IMR-90 (cell line): ENCODE measurements at regions not wholly inside any gene's neighbourhood (a gene's known extent, or its start where the extent isn't known, plus 50 kb on each side); places are given as distances from the start of the nearest gene placed in this dataset.

Source experiments
- ATAC-seq: fragments of 200-7000 bp; cut with Tn5 transposase; 2 replicates; pipeline ENCODE4 v1.9.1; 2020; ENCODE audit warnings: low read depth, mild to moderate bottlenecking, moderate library complexity
- BruUV-seq: library from RNA; stranded (reverse); fragments of 400-500 nt; replicated peaks from 2 replicates; lab custom pipeline; 2021; lab: Mats Ljungman, UMichigan
- CTCF ChIA-PET: fragments of 300-600 bp; formaldehyde crosslinking; extraction: SDS; loops from one replicate; lab custom pipeline; 2021; ENCODE audit warnings: antibody characterized with exemption; lab: Yijun Ruan, JAX
- POLR2A ChIA-PET: fragments of 300-600 bp; sonication (Branson Sonifier 250); formaldehyde crosslinking; loops from one replicate; lab custom pipeline; 2022; ENCODE audit warnings: antibody characterized with exemption; ENCODE audit not compliant: unreplicated experiment; lab: Charles Lee
- DNase-seq: peaks from one replicate; pipeline ENCODE4 v3.0.0; 2013
- H2AFZ ChIP-seq: replicated peaks from 2 replicates; pipeline ENCODE3; 2013; ENCODE audit warnings: low read length, mild to moderate bottlenecking; ENCODE audit not compliant: poor library complexity
- H2AK5ac ChIP-seq: 2 replicates; pipeline ENCODE4 v1.6.1; 2013; ENCODE audit warnings: low read depth, low read length, inconsistent platforms
- H2AK9ac ChIP-seq: replicated peaks from 2 replicates; pipeline ENCODE3; 2013; ENCODE audit warnings: mild to moderate bottlenecking, low read depth, low read length, moderate library complexity; ENCODE audit not compliant: poor library complexity
- H2BK120ac ChIP-seq: 2 replicates; pipeline ENCODE4 v1.6.1; 2013; ENCODE audit warnings: low read depth, low read length, inconsistent platforms
- H2BK15ac ChIP-seq: 3 replicates; pipeline ENCODE4 v1.6.1; 2013; ENCODE audit warnings: low read depth, low read length, inconsistent platforms
- H2BK20ac ChIP-seq: 2 replicates; pipeline ENCODE4 v1.6.1; 2013; ENCODE audit warnings: low read depth, mild to moderate bottlenecking, inconsistent platforms, low read length, moderate library complexity
- H2BK5ac ChIP-seq: 2 replicates; pipeline ENCODE4 v1.6.1; 2013; ENCODE audit warnings: mild to moderate bottlenecking, low read depth, low read length, inconsistent platforms; ENCODE audit not compliant: poor library complexity, severe bottlenecking
- H3K14ac ChIP-seq: replicated peaks from 2 replicates; pipeline ENCODE4 v1.6.1; 2013; ENCODE audit warnings: low read depth, low read length, inconsistent platforms
- H3K18ac ChIP-seq: 2 replicates; pipeline ENCODE4 v1.6.1; 2013; ENCODE audit warnings: low read depth, low read length, control low read depth
- H3K23ac ChIP-seq: 2 replicates; pipeline ENCODE4 v1.6.1; 2013; ENCODE audit warnings: low read depth, low read length, inconsistent platforms
- H3K27ac ChIP-seq: 2 replicates; pipeline ENCODE4 v1.5.1; 2013; ENCODE audit warnings: mild to moderate bottlenecking, control low read depth, low read length; ENCODE audit not compliant: insufficient read depth
- H3K27me3 ChIP-seq: 2 replicates; pipeline ENCODE4 v1.6.1; 2013; ENCODE audit warnings: low read length; ENCODE audit not compliant: control insufficient read depth, insufficient read depth
- H3K36me3 ChIP-seq: 2 replicates; pipeline ENCODE4 v1.6.1; 2013; ENCODE audit warnings: low read length, mixed read lengths; ENCODE audit not compliant: control insufficient read depth, insufficient read depth
- H3K4ac ChIP-seq: 2 replicates; pipeline ENCODE4 v1.6.1; 2013; ENCODE audit warnings: low read depth, low read length, inconsistent platforms
- H3K4me1 ChIP-seq: 2 replicates; pipeline ENCODE4 v1.6.1; 2013; ENCODE audit warnings: low read length, mixed read lengths; ENCODE audit not compliant: control insufficient read depth, insufficient read depth
- H3K4me2 ChIP-seq: 2 replicates; pipeline ENCODE4 v1.6.1; 2013; ENCODE audit warnings: low read depth, mild to moderate bottlenecking, control low read depth, low read length, moderate library complexity
- H3K4me3 ChIP-seq: 2 replicates; pipeline ENCODE4 v1.5.1; 2013; ENCODE audit warnings: low read depth, mild to moderate bottlenecking, control low read depth, low read length, moderate library complexity; ENCODE audit not compliant: insufficient read depth
- H3K56ac ChIP-seq: 2 replicates; pipeline ENCODE4 v1.6.1; 2013; ENCODE audit warnings: low read length, inconsistent platforms; ENCODE audit not compliant: insufficient read depth; ENCODE audit errors: extremely low read depth
- H3K79me1 ChIP-seq, 2 experiments: 2 replicates each; pipeline ENCODE4 v1.6.1; 2013; ENCODE audit warnings: low read length in 2 of 2, inconsistent platforms in 1 of 2, low read depth in 1 of 2
- H3K9ac ChIP-seq: 2 replicates; pipeline ENCODE4 v1.6.1; 2013; ENCODE audit warnings: low read depth, low read length, control low read depth
- H3K9me1 ChIP-seq: 2 replicates; pipeline ENCODE4 v1.6.1; 2013; ENCODE audit warnings: low read length, inconsistent platforms; ENCODE audit not compliant: insufficient read depth
- H3K9me3 ChIP-seq: 2 replicates; pipeline ENCODE4 v1.6.1; 2013; ENCODE audit warnings: low read length; ENCODE audit not compliant: control insufficient read depth, insufficient read depth
- H4K20me1 ChIP-seq: 2 replicates; pipeline ENCODE4 v1.6.1; 2013; ENCODE audit warnings: low read length, inconsistent platforms; ENCODE audit not compliant: insufficient read depth
- H4K5ac ChIP-seq: 2 replicates; pipeline ENCODE4 v1.6.1; 2013; ENCODE audit warnings: mild to moderate bottlenecking, low read depth, low read length, control low read depth
- H4K8ac ChIP-seq, 2 experiments: 2 replicates each; pipeline ENCODE4 v1.6.1; 2013; ENCODE audit warnings: low read depth in 2 of 2, low read length in 2 of 2, control low read depth in 1 of 2, inconsistent platforms in 1 of 2
- H4K91ac ChIP-seq: 2 replicates; pipeline ENCODE4 v1.6.1; 2013; ENCODE audit warnings: low read depth, low read length, inconsistent platforms; ENCODE audit not compliant: insufficient read depth
- BHLHE40 ChIP-seq: fragments of 150-350 bp; IDR thresholded peaks from 2 replicates; pipeline ENCODE4 v1.6.1; 2016; ENCODE audit warnings: mild to moderate bottlenecking, low read depth, low read length
- CEBPB ChIP-seq: IDR thresholded peaks from 2 replicates; pipeline ENCODE4 v1.6.1; 2012; ENCODE audit warnings: low read depth, low read length, improper control_type of control experiment
- CHD1 ChIP-seq: IDR thresholded peaks from 2 replicates; pipeline ENCODE4 v1.6.1; 2012; ENCODE audit warnings: low read depth, low read length, improper control_type of control experiment
- MAFK ChIP-seq: IDR thresholded peaks from 2 replicates; pipeline ENCODE4 v1.6.1; 2012; ENCODE audit warnings: low read depth, low read length, improper control_type of control experiment
- MAZ ChIP-seq: IDR thresholded peaks from 2 replicates; pipeline ENCODE4 v1.6.1; 2012; ENCODE audit warnings: low read depth, mild to moderate bottlenecking, low read length, improper control_type of control experiment, moderate library complexity, borderline replicate concordance
- MXI1 ChIP-seq: IDR thresholded peaks from 2 replicates; pipeline ENCODE4 v1.6.1; 2012; ENCODE audit warnings: low read depth, mild to moderate bottlenecking, low read length, moderate library complexity, borderline replicate concordance
- NFE2L2 ChIP-seq: fragments of 150-350 bp; IDR thresholded peaks from 2 replicates; pipeline ENCODE4 v1.6.1; 2016; ENCODE audit warnings: low read depth, mild to moderate bottlenecking, low read length
- RCOR1 ChIP-seq: IDR thresholded peaks from 2 replicates; pipeline ENCODE4 v1.6.1; 2012; ENCODE audit warnings: mild to moderate bottlenecking, low read length, improper control_type of control experiment; ENCODE audit not compliant: insufficient replicate concordance
- RFX5 ChIP-seq: IDR thresholded peaks from 2 replicates; pipeline ENCODE4 v1.8.0; 2012; ENCODE audit warnings: low read depth, mild to moderate bottlenecking, low read length, moderate library complexity
- WGBS, 2 experiments: methylation state at CpG; one replicate each; pipeline versions ENCODE4 v1.1.5 to v1.1.7; 2013; ENCODE audit warnings: missing lambda C conversion rate in 2 of 2; ENCODE audit not compliant: insufficient read length in 1 of 2; ENCODE audit errors: extremely low coverage in 2 of 2; 5-methylcytosine and 5-hydroxymethylcytosine counted together
- dilution Hi-C: fragments of 300-500 bp; cut with HindIII; formaldehyde crosslinking; loops from one replicate; pipeline ENCODE4 v1.14.3; 2018; ENCODE audit warnings: low sequenced_read_pairs; ENCODE audit not compliant: unreplicated experiment
- in situ Hi-C: fragments of 300-500 bp; cut with MboI; formaldehyde crosslinking; loops from 3 replicates; pipeline ENCODE4 v1.14.3; 2019; ENCODE audit warnings: low sequenced_read_pairs, inconsistent platforms, mixed read lengths
- intact Hi-C: fragments of 100-400 bp; cut with micrococcal nuclease; formaldehyde crosslinking; loops from 2 replicates; pipeline ENCODE4 v1.10.0; 2022
- TF ChIP-seq, protein P1 (sequence below): fragments of 150-350 bp; IDR thresholded peaks from 2 replicates; pipeline ENCODE4 v1.6.1; 2017; ENCODE audit warnings: mild to moderate bottlenecking, antibody characterized with exemption, low read length, low read depth

- Histone ChIP-seq H3K23ac (no peak overlapping the region), H4K91ac (no peak overlapping the region), H2BK5ac (peak overlapping the region; percentile 34), H3K9me3 (no peaks in the 10 kb centered on the region; the same call in 1 of the 2 replicates), H3K9ac (no peak overlapping the region), H4K5ac (no peak overlapping the region), H3K4me1 (peaks cover 7% of the 10 kb centered on the region), H2AFZ (no peak overlapping the region), H3K27ac (no peak overlapping the region), H4K20me1 (no peaks in the 10 kb centered on the region), H3K4me2 (no peak overlapping the region), H3K4me3 (no peak overlapping the region), H3K27me3 (no peaks in the 10 kb centered on the region), H4K8ac (peak overlapping the region in 1 of 2 experiments; percentile 28; a peak in 1 of 4 replicates), H3K36me3 (no peaks in the 10 kb centered on the region), H3K9me1 (peaks cover 4% of the 10 kb centered on the region; the same call in 1 of the 2 replicates), H3K79me1 (no peaks in the 10 kb centered on the region), H2BK20ac (peak overlapping the region; percentile 26; the same call in 1 of the 2 replicates), H3K18ac (no peak overlapping the region; the same call in 1 of the 2 replicates), H3K56ac (no peak overlapping the region), H2BK120ac (peak overlapping the region; percentile 18; the same call in 1 of the 2 replicates), H3K14ac (peak overlapping the region; percentile 33; the same call in 1 of the 2 replicates), H3K4ac (peak overlapping the region; percentile 18; the same call in 1 of the 2 replicates), H2AK5ac (peak overlapping the region; percentile 40), H2AK9ac (no peak overlapping the region), H2BK15ac (peak overlapping the region; percentile 82; the same call in 1 of the 3 replicates)
- intact Hi-C loops (no loop called here), dilution Hi-C loops (no loop called here), in situ Hi-C loops (no loop called here)
- POLR2A ChIA-PET, result no interaction called here
- 60% methylated on average over 1 of the region's 4 CpGs; no CpG with 5 or more reads in 1 of the 2 experiments for WGBS, 2 experiments
- CTCF ChIA-PET, result interaction anchor here (0.7 kb wide), 1 partner anchor 12 kb away, joined by 3 read pairs; no protein-coding TSS in a partner anchor
- ATAC-seq (no peak), DNase-seq (peak; percentile 44)
- no peak for TF ChIP-seq MAFK
- TF ChIP-seq BHLHE40, result no peak
- no peak for TF ChIP-seq NFE2L2
- no peak for TF ChIP-seq MXI1
- TF ChIP-seq, protein P1, sequence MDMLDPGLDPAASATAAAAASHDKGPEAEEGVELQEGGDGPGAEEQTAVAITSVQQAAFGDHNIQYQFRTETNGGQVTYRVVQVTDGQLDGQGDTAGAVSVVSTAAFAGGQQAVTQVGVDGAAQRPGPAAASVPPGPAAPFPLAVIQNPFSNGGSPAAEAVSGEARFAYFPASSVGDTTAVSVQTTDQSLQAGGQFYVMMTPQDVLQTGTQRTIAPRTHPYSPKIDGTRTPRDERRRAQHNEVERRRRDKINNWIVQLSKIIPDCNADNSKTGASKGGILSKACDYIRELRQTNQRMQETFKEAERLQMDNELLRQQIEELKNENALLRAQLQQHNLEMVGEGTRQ, result no peak
- no peak for TF ChIP-seq CHD1
- TF ChIP-seq MAZ, result no peak
- no peak for TF ChIP-seq RCOR1
- TF ChIP-seq CEBPB, result no peak
- TF ChIP-seq RFX5, result no peak
- BruUV-seq, result no TSS peak
Observed at GRCh38 chr3:101964861-101965260, 115.5 kb downstream of the NFKBIZ start.
